Endodermal cell (in vitro differentiated cells): ENCODE measurements at regions not wholly inside any gene's neighbourhood (a gene's known extent, or its start where the extent isn't known, plus 50 kb on each side); places are given as distances from the start of the nearest gene placed in this dataset.
A peak's percentile ranks its signal among the peaks of the same experiment; 100 is the strongest.

ENCODE experiments used
- DNase-seq: peaks from one replicate; pipeline ENCODE4 v3.0.0-alpha.2; 2017
- H3K27ac ChIP-seq: 2 replicates; pipeline ENCODE4 v1.5.1; 2013; ENCODE audit warnings: mild to moderate bottlenecking, low read depth, low read length, moderate library complexity
- H3K27me3 ChIP-seq: 2 replicates; pipeline ENCODE4 v1.6.1; 2013; ENCODE audit warnings: mild to moderate bottlenecking, low read length, moderate library complexity; ENCODE audit not compliant: insufficient read depth, control insufficient read depth, poor library complexity, severe bottlenecking
- H3K36me3 ChIP-seq: 2 replicates; pipeline ENCODE4 v1.7.0; 2013; ENCODE audit warnings: mild to moderate bottlenecking, low read length, moderate library complexity; ENCODE audit not compliant: control insufficient read depth, insufficient read depth
- H3K4me1 ChIP-seq: one replicate; pipeline ENCODE4 v1.7.0; 2013; ENCODE audit warnings: low read length; ENCODE audit not compliant: control insufficient read depth, insufficient read depth
- H3K4me3 ChIP-seq: 2 replicates; pipeline ENCODE4 v1.5.1; 2013; ENCODE audit warnings: mild to moderate bottlenecking, low read length, moderate library complexity
- H3K9ac ChIP-seq: 2 replicates; pipeline ENCODE4 v1.6.1; 2013; ENCODE audit warnings: mild to moderate bottlenecking, low read length, moderate library complexity; ENCODE audit not compliant: poor library complexity, severe bottlenecking; ENCODE audit errors: extremely low read depth
- H3K9me3 ChIP-seq: 2 replicates; pipeline ENCODE4 v1.6.1; 2013; ENCODE audit warnings: mild to moderate bottlenecking, low read length, moderate library complexity; ENCODE audit not compliant: control insufficient read depth
- H3K27ac Mint-ChIP-seq: 2 replicates; pipeline ENCODE4 v1.8.0; 2020; ENCODE audit warnings: mixed read lengths
- H3K27me3 Mint-ChIP-seq: 2 replicates; pipeline ENCODE4 v1.8.0; 2021; ENCODE audit warnings: mild to moderate bottlenecking, mixed read lengths; ENCODE audit not compliant: insufficient read depth
- H3K36me3 Mint-ChIP-seq: 2 replicates; pipeline ENCODE4 v1.8.0; 2020; ENCODE audit warnings: low read depth, mixed read lengths
- H3K4me1 Mint-ChIP-seq: 2 replicates; pipeline ENCODE4 v1.8.0; 2020; ENCODE audit warnings: mixed read lengths
- H3K4me3 Mint-ChIP-seq: 2 replicates; pipeline ENCODE4 v1.8.0; 2020; ENCODE audit warnings: mild to moderate bottlenecking, moderate library complexity, mixed read lengths
- H3K9me3 Mint-ChIP-seq: 2 replicates; pipeline ENCODE4 v1.8.0; 2020; ENCODE audit warnings: mild to moderate bottlenecking, mixed read lengths
- CTCF ChIP-seq: fragments of 200-600 bp; sonication (generic); conservative IDR thresholded peaks from 2 replicates; pipeline ENCODE4 v1.5.0; 2021; ENCODE audit warnings: antibody characterized with exemption, mild to moderate bottlenecking
- WGBS, 2 experiments: methylation state at CpG; one replicate each; pipeline versions ENCODE4 v1.1.5 to v1.1.7; 2013; ENCODE audit warnings: missing lambda C conversion rate in 2 of 2, mixed read lengths in 1 of 2; ENCODE audit not compliant: insufficient coverage in 1 of 2, insufficient read length in 1 of 2; 5-methylcytosine and 5-hydroxymethylcytosine counted together

- no peak overlapping the region for H3K9ac ChIP-seq
- peaks cover 6% of the 10 kb centered on the region for H3K9me3 ChIP-seq
- H3K27ac ChIP-seq = no peak overlapping the region
- no peak overlapping the region for H3K4me3 Mint-ChIP-seq
- 92 to 94% methylated on average over 10 of the region's 10 CpGs for WGBS, 2 experiments
- no peaks in the 10 kb centered on the region for H3K36me3 ChIP-seq
- DNase-seq = no peak
- peaks cover 14% of the 10 kb centered on the region for H3K4me1 Mint-ChIP-seq
- TF ChIP-seq CTCF = no peak
- no peaks in the 10 kb centered on the region for H3K36me3 Mint-ChIP-seq
- H3K9me3 Mint-ChIP-seq = peaks cover 14% of the 10 kb centered on the region
- H3K27me3 Mint-ChIP-seq = peaks cover 6% of the 10 kb centered on the region
- no peak overlapping the region for H3K4me3 ChIP-seq
- no peak overlapping the region for H3K27ac Mint-ChIP-seq
- H3K27me3 ChIP-seq = no peaks in the 10 kb centered on the region
- no peaks in the 10 kb centered on the region for H3K4me1 ChIP-seq
Observed at GRCh38 chr6:169850154-169850553, 98.7 kb downstream of the ERMARD start.

DNA sequence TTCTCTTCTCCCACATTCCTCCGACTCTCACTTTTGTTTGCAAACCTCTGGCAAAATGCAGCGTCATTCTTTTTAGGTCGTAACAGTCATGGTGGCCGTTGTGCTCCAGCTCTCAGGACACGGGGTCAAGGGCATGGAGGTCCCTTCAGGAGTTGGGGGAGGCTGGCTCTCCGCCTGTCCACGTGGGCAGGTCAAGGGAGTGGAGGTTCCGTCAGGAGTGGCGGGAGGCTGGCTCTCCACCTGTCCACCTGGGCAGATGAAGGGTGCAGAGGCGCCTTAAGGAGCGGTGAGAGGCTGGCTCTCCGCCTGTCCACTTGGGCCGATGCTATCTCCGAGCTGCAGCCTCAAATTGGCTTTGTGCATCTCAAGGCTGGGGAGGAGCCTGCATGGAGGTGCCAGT, 98.0 kb downstream of the ERMARD start:
- whole genome bisulfite sequencing, 2 experiments = 94% methylated on average over 14 of the region's 14 CpGs; no CpG with 5 or more reads in 1 of the 2 experiments
- H3K27ac ChIP-seq = no peak overlapping the region
- peak; percentile 22 for DNase-seq
- Mint-ChIP-seq H3K36me3 (no peaks in the 10 kb centered on the region), H3K27ac (no peak overlapping the region), H3K4me1 (peaks cover 14% of the 10 kb centered on the region), H3K27me3 (peaks cover 9% of the 10 kb centered on the region), H3K4me3 (no peak overlapping the region), H3K9me3 (peaks cover 7% of the 10 kb centered on the region)
- no peak for TF ChIP-seq CTCF
- no peak overlapping the region for H3K9ac ChIP-seq
- no peaks in the 10 kb centered on the region for H3K36me3 ChIP-seq
- no peaks in the 10 kb centered on the region for H3K4me1 ChIP-seq
- H3K4me3 ChIP-seq = no peak overlapping the region
- H3K27me3 ChIP-seq = no peaks in the 10 kb centered on the region
- no peaks in the 10 kb centered on the region for H3K9me3 ChIP-seq

DNA sequence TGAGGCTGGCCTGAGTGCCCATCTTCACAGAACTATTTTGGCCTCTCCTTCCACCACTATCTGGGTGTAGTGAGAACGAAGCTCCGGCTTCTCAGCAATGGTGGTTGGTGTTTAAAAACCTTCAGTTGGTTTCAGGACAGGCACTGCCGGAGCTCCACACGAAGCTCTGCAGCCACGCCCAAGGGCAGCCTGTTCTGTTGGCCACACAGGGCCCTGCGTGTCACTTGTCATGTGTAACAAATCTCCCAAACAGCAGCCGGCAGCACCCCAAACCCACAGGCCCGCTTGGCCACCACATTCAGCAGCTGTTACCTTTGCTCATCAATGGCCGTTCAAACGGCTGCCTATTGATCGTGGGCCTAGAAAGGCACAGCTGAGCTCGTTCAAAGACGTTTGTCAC, 97.5 kb downstream of the ERMARD start:
- 92 to 95% methylated on average over 11 to 13 of the region's 13 CpGs for WGBS, 2 experiments
- H3K9me3 Mint-ChIP-seq = peaks cover 5% of the 10 kb centered on the region
- H3K27ac Mint-ChIP-seq = no peak overlapping the region
- no peak overlapping the region for H3K9ac ChIP-seq
- no peak overlapping the region for H3K27ac ChIP-seq
- H3K36me3 Mint-ChIP-seq = no peaks in the 10 kb centered on the region
- H3K36me3 ChIP-seq = no peaks in the 10 kb centered on the region
- DNase-seq = peak; percentile 20
- H3K27me3 Mint-ChIP-seq = peaks cover 9% of the 10 kb centered on the region
- no peak overlapping the region for H3K4me3 Mint-ChIP-seq
- no peaks in the 10 kb centered on the region for H3K4me1 ChIP-seq
- H3K4me1 Mint-ChIP-seq = peaks cover 14% of the 10 kb centered on the region
- no peaks in the 10 kb centered on the region for H3K9me3 ChIP-seq
- H3K4me3 ChIP-seq = no peak overlapping the region
- no peaks in the 10 kb centered on the region for H3K27me3 ChIP-seq
- TF ChIP-seq CTCF = no peak
